Fibroblast of skin of abdomen (primary cell): ENCODE measurements at regions not wholly inside any gene's neighbourhood (a gene's known extent, or its start where the extent isn't known, plus 50 kb on each side); places are given as distances from the start of the nearest gene placed in this dataset.
A peak's percentile ranks its signal among the peaks of the same experiment; 100 is the strongest.

Source experiments
- DNase-seq: peaks from one replicate; pipeline ENCODE4 v3.0.0-alpha.2; 2013

GRCh38 chr10:3538656-3539531 is 246.1 kb downstream of the KLF6 start:
- DNase-seq: peak; percentile 97

- no peak for DNase-seq
Observed at GRCh38 chr10:3538291-3538655, 246.7 kb downstream of the KLF6 start.

DNA sequence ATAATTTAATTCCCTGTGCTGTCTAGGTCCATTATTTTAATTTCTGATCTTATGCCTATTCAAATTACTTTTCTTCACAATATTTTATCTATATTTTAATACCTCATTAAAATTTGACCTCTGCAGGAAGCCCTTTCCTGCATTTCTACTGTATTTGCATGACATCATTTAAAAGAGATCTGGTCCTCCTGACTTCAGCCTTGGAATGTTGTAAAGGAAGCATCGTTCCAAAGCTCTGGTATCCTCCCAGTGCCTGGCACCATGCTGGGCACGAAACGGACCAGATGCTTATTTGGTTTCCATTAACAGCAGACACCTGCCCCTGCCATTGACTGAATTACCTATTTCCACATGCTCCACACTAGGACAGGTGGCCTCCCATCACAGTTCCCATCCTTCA is 247.5 kb downstream of the KLF6 start:
- DNase-seq: no peak

GRCh38 chr10:3535001-3535400 is 250.0 kb downstream of the KLF6 start:
- DNase-seq: no peak

- no peak for DNase-seq
Observed at GRCh38 chr10:3534433-3534832, 250.6 kb downstream of the KLF6 start.

- no peak for DNase-seq
Observed at GRCh38 chr10:3533296-3533695, 251.7 kb downstream of the KLF6 start.

DNA sequence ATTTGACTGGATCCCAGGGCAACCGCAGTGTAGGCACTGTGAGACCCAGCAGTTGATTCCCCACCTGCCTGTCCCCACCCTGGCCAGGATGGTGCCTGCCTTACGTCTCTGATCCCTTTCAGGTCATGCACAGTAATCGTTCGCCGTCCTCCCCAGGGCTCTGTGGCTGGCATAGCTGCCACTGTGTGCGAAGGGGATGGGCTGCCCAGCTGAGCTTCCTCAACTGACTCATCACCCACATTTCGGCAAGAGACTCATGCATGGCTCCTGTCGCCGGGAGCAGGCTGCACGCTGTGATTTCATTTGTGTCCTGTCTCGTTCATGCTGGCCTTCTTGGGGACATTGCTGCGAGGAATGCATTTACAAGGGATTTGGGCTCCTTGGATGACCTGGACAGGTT is 252.4 kb downstream of the KLF6 start:
- no peak for DNase-seq

- no peak for DNase-seq
Observed at GRCh38 chr10:3531670-3532069, 253.3 kb downstream of the KLF6 start.

DNA sequence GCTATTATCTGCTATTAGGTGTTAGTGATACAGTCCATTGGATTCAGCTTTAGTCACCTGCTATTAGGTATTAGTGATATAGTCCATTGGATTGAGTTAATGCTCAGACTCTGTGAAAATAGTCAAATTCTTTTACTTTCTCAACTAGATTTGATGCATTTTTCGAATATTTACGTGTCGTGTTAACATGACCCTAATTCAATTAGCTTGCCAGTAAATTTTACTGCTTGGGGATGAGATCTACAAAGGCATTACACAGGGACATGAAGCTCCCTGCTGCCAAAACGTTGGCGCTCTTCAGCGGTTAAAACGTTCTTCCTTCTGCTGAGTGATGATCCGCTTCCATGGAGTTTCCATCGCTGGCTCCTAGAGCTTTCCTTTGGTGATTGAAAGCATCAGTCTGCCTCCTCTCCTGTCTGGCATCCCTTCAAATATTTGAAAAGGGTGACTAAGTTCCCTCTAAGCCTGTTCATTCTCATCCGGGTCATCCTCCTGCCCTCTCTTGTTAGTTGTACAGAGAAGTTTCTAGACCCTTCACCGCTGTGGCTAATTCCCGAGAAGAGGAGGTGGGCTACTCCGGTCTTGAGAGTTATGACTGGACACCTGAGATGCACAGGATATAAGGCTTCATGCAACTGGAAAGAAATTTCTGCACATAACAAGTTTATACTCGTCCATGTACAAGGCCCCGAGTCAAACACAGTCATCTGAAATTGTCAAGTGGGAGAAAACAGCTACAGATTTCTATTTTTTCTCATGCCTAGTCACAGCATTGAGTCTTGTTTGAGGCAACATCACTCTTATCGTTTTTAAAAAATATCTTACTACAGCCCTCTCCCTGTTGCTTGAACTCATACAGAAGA is 254.0 kb downstream of the KLF6 start:
- peak; percentile 44 for DNase-seq

DNA sequence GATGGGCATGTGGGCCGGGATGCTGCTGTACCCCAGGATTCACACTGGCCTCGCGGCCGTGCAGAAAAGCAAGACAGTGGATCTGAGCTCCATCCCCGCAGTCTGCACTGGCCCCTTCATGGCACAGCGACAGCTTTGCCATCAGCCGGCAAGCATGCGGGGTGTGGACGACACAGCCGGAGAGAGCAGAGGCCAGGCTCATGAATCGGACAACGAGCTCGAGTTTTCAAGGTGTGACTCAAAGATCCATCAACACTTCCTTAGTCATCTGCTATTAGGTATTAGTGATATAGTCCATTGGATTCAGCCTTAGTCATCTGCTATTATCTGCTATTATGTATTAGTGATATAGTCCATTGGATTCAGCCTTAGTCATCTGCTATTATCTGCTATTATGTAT is 254.7 kb downstream of the KLF6 start:
- DNase-seq: peak; percentile 52

- no peak for DNase-seq
Observed at GRCh38 chr10:3529691-3530090, 255.3 kb downstream of the KLF6 start.

GRCh38 chr10:3528823-3529403 is 256.1 kb downstream of the KLF6 start:
- no peak for DNase-seq

DNA sequence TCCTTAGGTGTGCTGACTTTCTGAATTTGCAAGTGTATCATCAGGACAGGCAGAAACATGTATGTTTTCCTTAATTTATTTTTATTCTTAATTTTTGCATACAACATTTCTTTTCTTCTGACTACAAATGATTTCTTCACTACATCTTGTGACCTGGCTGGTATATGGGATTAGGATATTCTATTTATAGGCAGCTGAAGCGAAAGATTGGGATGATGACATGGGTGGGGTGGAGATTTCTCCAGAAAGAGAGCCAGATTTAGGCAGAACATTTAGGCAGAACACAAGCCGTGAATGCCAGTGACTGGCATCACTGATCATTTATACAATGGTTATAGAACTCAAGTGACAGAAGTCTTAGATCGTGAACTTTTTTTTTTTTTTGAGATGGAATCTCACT is 256.7 kb downstream of the KLF6 start:
- DNase-seq: no peak

- DNase-seq: peak; percentile 38
Observed at GRCh38 chr10:3527869-3528268, 257.1 kb downstream of the KLF6 start.

GRCh38 chr10:3526727-3527501 is 258.1 kb downstream of the KLF6 start:
- peak; percentile 88 for DNase-seq

DNA sequence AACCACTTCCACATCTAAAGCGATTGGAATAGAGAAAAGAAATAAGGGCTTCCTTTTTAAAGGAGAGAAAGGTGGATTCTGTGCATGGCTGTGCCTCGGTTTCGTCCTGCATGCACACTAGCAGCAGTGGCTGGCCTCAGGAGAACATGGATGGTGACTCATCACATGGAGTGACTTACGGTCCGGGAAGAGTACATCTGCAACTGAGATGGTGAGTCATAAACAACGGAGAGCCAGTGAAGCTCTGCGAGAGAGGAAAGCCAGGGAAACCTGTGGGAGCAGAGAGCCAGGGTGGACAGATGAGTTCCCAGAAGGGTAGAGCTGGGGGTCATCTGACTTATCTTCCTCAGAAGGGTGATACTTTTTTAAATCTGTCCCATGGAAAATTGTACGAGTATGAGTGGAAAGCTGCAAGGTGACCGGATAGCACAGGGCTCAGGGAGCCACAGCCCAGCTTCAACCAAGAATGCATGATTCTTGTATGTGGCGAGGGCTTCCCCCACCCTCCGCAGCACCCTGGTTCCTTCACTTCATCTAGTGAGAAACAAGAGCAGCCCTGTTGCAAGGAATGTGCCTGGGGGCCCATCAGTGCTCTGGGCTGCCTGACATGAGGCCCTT is 259.1 kb downstream of the KLF6 start:
- peak; percentile 97 for DNase-seq

DNA sequence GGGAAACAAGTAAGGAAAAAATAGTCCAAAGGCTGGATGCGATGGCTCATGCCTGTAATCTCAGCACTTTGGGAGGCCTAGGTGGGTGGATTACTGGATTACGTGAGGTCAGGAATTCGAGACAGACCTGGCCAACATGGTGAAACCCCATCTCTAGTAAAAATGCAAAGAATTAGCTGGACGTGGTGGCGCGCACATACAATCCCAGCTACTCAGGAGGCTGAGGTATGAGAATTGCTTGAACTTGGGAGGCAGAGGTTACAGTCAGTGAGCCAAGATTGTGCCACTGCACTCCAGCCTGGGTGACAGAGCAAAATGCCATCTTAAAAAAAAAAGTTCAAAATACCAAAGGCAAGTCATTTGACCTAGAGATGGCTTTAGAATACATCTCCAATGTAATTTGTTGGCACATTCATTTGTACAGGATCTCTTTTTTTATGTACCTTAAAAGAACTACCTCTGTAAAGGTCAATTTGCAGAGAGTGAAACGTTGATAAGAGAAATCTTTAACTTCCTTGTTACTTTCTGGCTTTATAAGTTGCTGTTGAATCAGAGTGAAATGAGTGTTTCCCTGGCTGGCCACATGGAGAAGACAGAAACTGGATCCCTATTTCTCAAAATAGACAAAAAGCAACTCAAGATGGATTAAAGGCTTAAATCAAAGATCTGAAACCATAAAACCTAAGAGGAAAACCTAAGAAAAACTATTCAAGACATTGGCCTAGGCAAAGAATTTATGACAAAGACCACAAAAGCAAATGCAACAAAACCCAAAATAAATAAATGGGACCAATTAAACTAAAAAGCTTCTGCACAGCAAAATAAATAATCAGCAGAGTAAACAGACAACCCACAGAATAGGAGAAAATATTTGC is 260.7 kb downstream of the KLF6 start:
- DNase-seq: no peak

DNA sequence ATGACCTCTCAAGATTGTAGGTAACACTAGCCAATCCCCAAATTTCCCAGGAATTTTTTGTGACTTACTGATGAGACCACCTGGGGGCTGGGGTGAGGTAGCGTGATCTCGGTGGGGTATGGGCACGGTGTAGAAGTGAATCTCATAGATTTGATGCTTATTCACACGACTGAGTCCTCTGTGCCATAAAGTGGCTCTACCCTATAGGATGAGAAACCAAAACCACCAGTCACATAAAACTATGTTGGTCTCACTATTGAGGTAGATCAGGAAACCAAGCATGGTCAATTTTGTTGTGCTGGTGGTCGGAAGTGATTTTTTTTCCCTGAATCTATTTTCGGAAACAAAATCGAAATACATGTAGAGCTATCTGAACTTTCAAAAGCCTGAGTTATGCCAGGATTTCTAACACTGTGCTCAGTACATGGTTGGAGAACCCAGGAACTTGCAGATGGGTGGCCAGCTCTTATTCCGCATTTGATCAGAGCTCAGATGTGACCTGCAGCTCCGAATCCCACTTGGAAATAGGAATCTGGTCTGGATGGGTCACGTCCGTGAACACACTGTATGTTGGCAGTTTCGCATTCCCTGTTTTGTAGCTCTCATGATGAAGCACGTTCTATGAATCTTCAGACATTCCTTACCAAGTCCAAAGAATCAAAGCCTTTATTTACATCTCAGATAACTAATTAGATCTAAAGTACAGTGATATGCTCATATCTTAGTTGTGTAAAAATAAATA is 261.5 kb downstream of the KLF6 start:
- no peak for DNase-seq

DNA sequence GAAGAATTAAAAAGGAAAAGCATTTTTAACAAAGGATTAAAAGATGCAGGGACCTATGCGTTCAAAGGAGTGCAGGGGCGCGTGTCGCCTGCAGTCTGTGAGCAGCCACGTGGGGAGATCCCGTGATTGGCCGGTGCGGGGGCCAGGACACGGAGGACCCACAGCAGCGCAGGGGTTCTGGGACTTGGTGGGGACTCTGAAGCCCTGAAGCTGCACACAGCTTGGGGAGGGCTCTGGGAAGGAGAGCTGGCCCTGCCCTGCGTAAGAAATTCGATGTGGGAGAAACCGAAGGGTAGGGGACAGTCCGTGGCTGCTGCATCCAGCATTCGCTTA is 268.1 kb downstream of the KLF6 start:
- DNase-seq: no peak

GRCh38 chr10:3516234-3516922 is 268.6 kb downstream of the KLF6 start:
- DNase-seq: peak; percentile 73
